Gastroesophageal sphincter (tissue), 4 donors: ENCODE measurements at regions not wholly inside any gene's neighbourhood (a gene's known extent, or its start where the extent isn't known, plus 50 kb on each side); places are given as distances from the start of the nearest gene placed in this dataset.
"Not testable (repeated sequence)": the region's sequence is repeated elsewhere in the genome, so short reads cannot be mapped to it uniquely, and the experiment has no call there.

Experiments used
- ATAC-seq: fragments of 150-250 bp; one replicate; pipeline ENCODE4 v1.9.1; 2016; ENCODE audit warnings: mild to moderate bottlenecking, moderate library complexity
- H3K27ac ChIP-seq, 4 donors: fragments of 200-600 bp; sonication (generic) in 3 of 4; 1 replicate in 3 of 4; 2 replicates in 1 of 4; pipeline ENCODE4 v1.5.1; 2016 to 2019
- H3K27me3 ChIP-seq: fragments of 200-600 bp; sonication (generic); one replicate; pipeline ENCODE4 v1.5.1; 2019
- H3K36me3 ChIP-seq, 2 donors: fragments of 200-600 bp; sonication (generic); one replicate each; pipeline ENCODE4 v1.5.1; 2019; ENCODE audit warnings: control low read depth in 1 of 2
- H3K4me1 ChIP-seq, 3 donors: fragments of 200-600 bp; sonication (generic); 1 replicate in 2 of 3; 2 replicates in 1 of 3; pipeline ENCODE4 v1.5.1; 2016 to 2019; ENCODE audit warnings: control low read depth in 2 of 3
- H3K4me3 ChIP-seq, 2 donors: fragments of 200-600 bp; sonication (generic); one replicate each; pipeline ENCODE4 v1.5.1; 2019; ENCODE audit warnings: mild to moderate bottlenecking in 1 of 2, moderate library complexity in 1 of 2
- H3K9me3 ChIP-seq, 3 donors: fragments of 200-600 bp; sonication (generic); one replicate each; pipeline ENCODE4 v1.5.1; 2017 to 2019; ENCODE audit warnings: control low read depth in 2 of 3
- EP300 ChIP-seq: sonication (generic); formaldehyde crosslinking; IDR thresholded peaks from one replicate; pipeline ENCODE4 v1.6.1; 2017; ENCODE audit warnings: antibody characterized with exemption, mild to moderate bottlenecking
- POLR2A ChIP-seq, 2 donors: fragments of 450-650 bp; IDR thresholded peaks; one replicate each; pipeline ENCODE4 v1.6.1; 2017; ENCODE audit warnings: antibody characterized with exemption in 2 of 2, mild to moderate bottlenecking in 2 of 2, moderate library complexity in 1 of 2
- POLR2AphosphoS5 ChIP-seq: sonication (generic); formaldehyde crosslinking; IDR thresholded peaks from one replicate; pipeline ENCODE4 v1.6.1; 2017; ENCODE audit warnings: antibody characterized with exemption
- WGBS, 2 donors: methylation state at CpG; one replicate each; pipeline ENCODE4 v1.1.5; 2018; ENCODE audit warnings: low coverage in 1 of 2; 5-methylcytosine and 5-hydroxymethylcytosine counted together
- TF ChIP-seq, protein P1 (sequence below), 4 experiments: fragments of 200-600 bp in 2 of 4; fragments of 450-650 bp in 2 of 4; sonication (generic) in 1 of 4; IDR thresholded peaks; one replicate each; pipeline ENCODE4 v1.5.1; 2017 to 2019; ENCODE audit warnings: antibody characterized with exemption in 4 of 4, mild to moderate bottlenecking in 2 of 4, moderate library complexity in 2 of 4

DNA sequence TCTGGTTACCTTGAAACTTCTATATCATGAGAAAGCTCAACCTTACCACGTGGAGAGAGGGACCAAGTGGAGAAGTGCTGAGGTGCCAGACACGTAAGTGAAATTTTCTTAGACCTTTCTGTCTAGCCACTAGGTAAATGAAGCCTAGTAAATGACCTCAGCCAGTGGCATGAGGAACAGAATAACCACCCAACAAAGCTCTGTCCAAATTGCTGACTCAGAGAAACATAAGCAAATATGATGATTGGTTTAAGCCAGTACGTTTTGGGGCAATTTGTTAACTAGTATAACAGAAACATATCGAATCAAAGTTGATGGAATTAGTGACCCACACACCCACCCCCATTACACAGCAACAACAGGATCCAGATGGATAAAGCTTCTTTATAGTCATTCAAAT lies 75.2 kb upstream of the MAX start:
- Histone ChIP-seq H3K27me3 (peaks cover 9% of the 10 kb centered on the region), H3K4me3 (no peak overlapping the region), H3K4me1 (peaks cover 0 to 7% (median 0%) of the 10 kb centered on the region in 3 donors), H3K36me3 (no peaks in the 10 kb centered on the region), H3K27ac (no peak overlapping the region), H3K9me3 (peaks cover 0 to 12% (median 0%) of the 10 kb centered on the region in 3 donors)
- TF ChIP-seq, protein P1, sequence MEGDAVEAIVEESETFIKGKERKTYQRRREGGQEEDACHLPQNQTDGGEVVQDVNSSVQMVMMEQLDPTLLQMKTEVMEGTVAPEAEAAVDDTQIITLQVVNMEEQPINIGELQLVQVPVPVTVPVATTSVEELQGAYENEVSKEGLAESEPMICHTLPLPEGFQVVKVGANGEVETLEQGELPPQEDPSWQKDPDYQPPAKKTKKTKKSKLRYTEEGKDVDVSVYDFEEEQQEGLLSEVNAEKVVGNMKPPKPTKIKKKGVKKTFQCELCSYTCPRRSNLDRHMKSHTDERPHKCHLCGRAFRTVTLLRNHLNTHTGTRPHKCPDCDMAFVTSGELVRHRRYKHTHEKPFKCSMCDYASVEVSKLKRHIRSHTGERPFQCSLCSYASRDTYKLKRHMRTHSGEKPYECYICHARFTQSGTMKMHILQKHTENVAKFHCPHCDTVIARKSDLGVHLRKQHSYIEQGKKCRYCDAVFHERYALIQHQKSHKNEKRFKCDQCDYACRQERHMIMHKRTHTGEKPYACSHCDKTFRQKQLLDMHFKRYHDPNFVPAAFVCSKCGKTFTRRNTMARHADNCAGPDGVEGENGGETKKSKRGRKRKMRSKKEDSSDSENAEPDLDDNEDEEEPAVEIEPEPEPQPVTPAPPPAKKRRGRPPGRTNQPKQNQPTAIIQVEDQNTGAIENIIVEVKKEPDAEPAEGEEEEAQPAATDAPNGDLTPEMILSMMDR (IDR thresholded peaks at IDR 0.05) = no peak
- TF ChIP-seq EP300 (no peak), POLR2AphosphoS5 (no peak), POLR2A (IDR thresholded peaks at IDR 0.05) (no peak)
- WGBS, 2 donors = 68 to 71% methylated on average over 3 to 4 of the region's 4 CpGs
- ATAC-seq = no peak

DNA sequence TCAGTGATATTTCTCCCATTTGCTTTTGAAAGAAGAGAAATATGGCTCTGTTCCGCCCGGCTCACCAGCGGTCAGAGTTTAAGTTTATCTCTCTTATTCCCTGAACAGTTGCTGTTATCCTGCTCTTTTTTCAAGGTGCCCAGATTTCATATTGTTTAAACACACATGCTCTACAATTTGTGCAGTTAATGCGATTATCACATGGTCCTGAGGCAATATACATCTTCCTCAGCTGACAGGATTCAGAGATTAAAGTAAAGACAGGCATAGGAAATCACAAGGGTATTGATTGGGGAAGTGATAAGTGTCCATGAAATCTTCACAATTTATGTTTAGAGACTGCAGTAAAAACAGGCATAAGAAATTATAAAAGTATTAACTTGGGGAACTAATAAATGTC lies 76.9 kb upstream of the MAX start:
- not testable (repeated sequence) for H3K27me3 ChIP-seq, H3K4me3 ChIP-seq, ATAC-seq, H3K36me3 ChIP-seq, H3K27ac ChIP-seq, H3K4me1 ChIP-seq
- 74 to 88% methylated on average over 4 of the region's 4 CpGs for WGBS, 2 donors
- H3K9me3 ChIP-seq = peaks cover 0 to 16% (median 0%) of the 10 kb centered on the region in 3 donors

- Histone ChIP-seq H3K27me3 (peaks cover 5% of the 10 kb centered on the region), H3K4me1 (no peaks in the 10 kb centered on the region), H3K36me3 (no peaks in the 10 kb centered on the region), H3K4me3 (no peak overlapping the region), H3K9me3 (peaks cover 0 to 16% (median 0%) of the 10 kb centered on the region in 3 donors), H3K27ac (no peak overlapping the region)
- 36 to 45% methylated on average over 4 to 8 of the region's 8 CpGs for WGBS, 2 donors
- no peak for TF ChIP-seq EP300
- TF ChIP-seq POLR2AphosphoS5 = no peak
- TF ChIP-seq, protein P1 (IDR thresholded peaks at IDR 0.05) = no peak
- no peak for TF ChIP-seq POLR2A (IDR thresholded peaks at IDR 0.05)
- peak; percentile 85 for ATAC-seq
Measured at GRCh38 chr14:65179918-65180724, 77.8 kb upstream of the MAX start.

DNA sequence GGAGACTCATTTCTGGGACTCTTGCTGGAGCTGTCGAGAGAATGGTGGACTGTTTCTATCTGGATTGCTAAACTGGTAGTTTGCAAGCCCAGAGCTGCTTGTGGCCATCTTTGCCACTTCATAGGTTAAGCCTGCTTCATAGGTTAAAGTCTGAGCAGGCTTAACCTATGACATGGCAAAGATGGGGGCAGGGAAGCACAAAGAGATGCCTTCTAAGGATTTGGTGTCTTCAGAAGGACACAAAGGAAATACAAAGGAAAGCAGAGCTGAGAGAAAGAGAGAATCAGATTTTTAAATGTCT lies 78.4 kb upstream of the MAX start:
- H3K4me3 ChIP-seq = no peak overlapping the region
- no peak for TF ChIP-seq POLR2AphosphoS5
- H3K36me3 ChIP-seq = no peaks in the 10 kb centered on the region
- peaks cover 0 to 16% (median 0%) of the 10 kb centered on the region in 3 donors for H3K9me3 ChIP-seq
- 60% methylated on average over 1 of the region's 1 CpG; no CpG with 5 or more reads in 1 of the 2 donors for WGBS, 2 donors
- H3K27me3 ChIP-seq = peaks cover 9% of the 10 kb centered on the region
- ATAC-seq = no peak
- H3K4me1 ChIP-seq = no peaks in the 10 kb centered on the region
- no peak overlapping the region for H3K27ac ChIP-seq

DNA sequence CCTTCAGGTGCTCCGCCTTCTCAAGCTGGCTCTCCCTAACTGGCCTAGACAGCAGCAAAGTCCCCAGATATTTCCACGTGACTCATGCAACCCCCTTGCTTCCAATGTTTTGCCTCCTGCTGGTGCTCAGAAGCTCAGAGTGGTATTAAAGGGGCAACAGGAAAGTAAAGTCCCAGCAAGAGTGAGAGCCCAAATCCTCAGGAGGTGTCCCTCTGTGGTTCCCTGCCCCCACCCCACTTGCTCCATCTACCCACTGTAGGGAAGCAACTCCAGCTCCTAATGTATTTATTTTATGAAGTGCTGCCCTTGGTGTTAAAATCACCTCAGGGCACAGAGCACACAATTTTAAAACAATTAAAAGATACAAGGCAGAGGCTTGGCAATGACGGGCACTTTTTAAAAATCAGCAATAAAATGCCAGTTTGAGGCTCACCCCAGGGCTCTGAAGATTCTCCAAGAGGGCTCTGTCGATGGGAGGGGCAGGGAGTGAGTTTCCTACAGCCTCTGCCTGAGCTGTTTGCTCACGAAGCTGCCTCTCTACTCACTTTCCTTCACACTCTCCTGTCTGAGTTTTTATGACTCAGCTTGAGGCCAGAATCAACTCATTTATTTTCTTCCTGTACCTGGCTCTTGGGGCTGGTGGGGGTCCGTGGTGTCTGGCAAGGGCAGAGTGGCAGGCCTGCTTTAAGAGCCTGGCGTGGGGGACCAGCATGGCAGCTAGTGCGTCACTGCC lies 81.9 kb upstream of the MAX start:
- H3K4me3 ChIP-seq = no peak overlapping the region
- no peaks in the 10 kb centered on the region for H3K36me3 ChIP-seq
- H3K27me3 ChIP-seq = peaks cover 11% of the 10 kb centered on the region
- H3K4me1 ChIP-seq = no peaks in the 10 kb centered on the region
- WGBS, 2 donors = 20 to 66% methylated on average over 1 to 6 of the region's 8 CpGs
- no peak for ATAC-seq
- TF ChIP-seq POLR2A (IDR thresholded peaks at IDR 0.05) = no peak
- TF ChIP-seq POLR2AphosphoS5 = no peak
- TF ChIP-seq, protein P1 (IDR thresholded peaks at IDR 0.05) = no peak
- no peak for TF ChIP-seq EP300
- H3K9me3 ChIP-seq = peaks cover 0 to 16% (median 0%) of the 10 kb centered on the region in 3 donors
- H3K27ac ChIP-seq = no peak overlapping the region

GRCh38 chr14:65185829-65186228 lies 83.5 kb upstream of the MAX start:
- Histone ChIP-seq H3K9me3 (peaks cover 0 to 16% (median 0%) of the 10 kb centered on the region in 3 donors), H3K27ac (no peak overlapping the region), H3K36me3 (no peaks in the 10 kb centered on the region), H3K4me3 (no peak overlapping the region), H3K27me3 (peaks cover 11% of the 10 kb centered on the region), H3K4me1 (no peaks in the 10 kb centered on the region)
- TF ChIP-seq POLR2A (IDR thresholded peaks at IDR 0.05) (no peak), EP300 (no peak), POLR2AphosphoS5 (no peak)
- no peak for ATAC-seq
- WGBS, 2 donors = 43 to 64% methylated on average over 3 of the region's 4 CpGs
